Lower leg skin (tissue), 3 donors: ENCODE measurements at regions not wholly inside any gene's neighbourhood (a gene's known extent, or its start where the extent isn't known, plus 50 kb on each side); places are given as distances from the start of the nearest gene placed in this dataset.

Experiments
- CTCF ChIP-seq, 3 donors: fragments of 450-650 bp; IDR thresholded peaks; one replicate each; pipeline ENCODE4 v1.5.1; 2016; ENCODE audit warnings: antibody characterized with exemption in 3 of 3, mild to moderate bottlenecking in 3 of 3, moderate library complexity in 2 of 3
- POLR2A ChIP-seq, 2 donors: fragments of 450-650 bp; IDR thresholded peaks; one replicate each; pipeline ENCODE4 v1.6.1; 2016 to 2017; ENCODE audit warnings: antibody characterized with exemption in 2 of 2, mild to moderate bottlenecking in 1 of 2, moderate library complexity in 1 of 2

GRCh38 chr19:30609656-30610270 is 237.6 kb downstream of the ZNF536 start:
- TF ChIP-seq CTCF (IDR thresholded peaks at IDR 0.05): no peak
- TF ChIP-seq POLR2A (IDR thresholded peaks at IDR 0.05): no peak
